NCI-H345 treated with DMSO at 0.1 percent for 48 hours (cell line): ENCODE measurements at regions not wholly inside any gene's neighbourhood (a gene's known extent, or its start where the extent isn't known, plus 50 kb on each side); places are given as distances from the start of the nearest gene placed in this dataset.

ENCODE experiments used
- DNase-seq: peaks from one replicate; lab custom pipeline; 2025; ENCODE audit not compliant: unreplicated experiment; lab: John Stamatoyannopoulos, UW

GRCh38 chr13:24043590-24044350, 116.8 kb upstream of the SPATA13 start:
- DNase-seq, result no peak

- DNase-seq, result no peak
Observed at GRCh38 chr13:24045597-24045996, 114.9 kb upstream of the SPATA13 start.

DNA sequence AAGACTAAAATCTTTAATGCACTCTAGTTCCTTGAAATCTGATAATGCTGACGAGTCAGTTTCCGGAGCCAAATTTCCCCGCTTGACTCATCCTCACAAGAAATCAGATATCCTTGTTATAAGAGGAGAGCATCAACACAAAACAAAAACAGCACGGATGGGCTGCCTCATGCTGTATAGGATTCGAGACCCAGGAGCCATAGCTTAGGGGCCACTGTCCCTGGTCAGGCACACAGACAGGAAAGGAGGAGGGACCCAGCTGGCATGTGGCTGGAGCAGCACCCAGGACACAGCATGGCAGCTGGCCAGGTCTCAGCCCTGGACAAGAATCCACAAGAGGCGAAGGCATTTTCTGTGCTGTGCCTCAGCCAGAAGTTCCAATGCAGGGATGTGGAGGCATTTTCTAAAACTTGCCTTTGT, 110.2 kb upstream of the SPATA13 start:
- no peak for DNase-seq

DNA sequence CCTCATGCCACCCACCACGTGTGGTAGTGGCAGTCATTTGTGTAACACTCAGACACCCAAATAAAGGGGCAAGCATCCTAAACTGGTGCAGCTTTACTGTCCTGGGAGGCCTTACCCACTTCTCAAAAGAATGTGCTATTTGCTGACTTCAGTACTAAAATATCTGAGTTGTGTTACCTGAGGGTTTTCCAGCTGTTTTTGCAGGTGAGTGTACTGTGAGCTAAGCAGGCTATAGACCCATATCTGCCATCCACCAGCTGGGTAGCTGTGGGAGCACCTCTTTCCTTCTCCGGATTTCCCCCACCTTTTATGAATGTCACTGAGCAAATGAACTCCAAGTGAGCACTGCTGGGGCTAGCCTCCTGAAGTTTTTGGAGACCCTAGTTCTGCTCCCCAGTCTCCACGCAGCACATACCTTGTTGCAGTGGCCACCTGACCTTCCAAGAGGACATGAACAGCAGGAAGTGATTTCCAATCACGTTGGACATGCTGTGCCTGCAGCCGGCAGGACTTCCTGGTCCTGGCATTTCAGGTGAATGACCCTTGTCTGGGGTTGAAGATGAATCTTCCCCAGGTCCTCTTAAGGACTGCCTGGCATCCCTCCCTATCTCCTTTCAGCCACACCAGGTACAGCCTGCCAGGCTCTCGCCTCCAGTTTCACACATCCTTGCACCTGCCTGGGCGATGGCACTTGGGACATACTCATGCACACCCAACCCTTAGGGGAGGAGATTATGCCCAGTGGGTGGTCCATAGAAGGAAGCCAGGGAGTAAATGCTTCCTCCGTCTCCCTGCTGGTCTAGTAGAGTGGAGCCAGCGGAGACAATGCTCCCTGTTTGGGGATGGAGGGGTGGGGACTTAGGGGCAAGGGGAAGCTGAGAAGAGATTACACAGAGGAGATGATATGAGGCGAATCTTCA, 109.5 kb upstream of the SPATA13 start:
- DNase-seq, result no peak

DNA sequence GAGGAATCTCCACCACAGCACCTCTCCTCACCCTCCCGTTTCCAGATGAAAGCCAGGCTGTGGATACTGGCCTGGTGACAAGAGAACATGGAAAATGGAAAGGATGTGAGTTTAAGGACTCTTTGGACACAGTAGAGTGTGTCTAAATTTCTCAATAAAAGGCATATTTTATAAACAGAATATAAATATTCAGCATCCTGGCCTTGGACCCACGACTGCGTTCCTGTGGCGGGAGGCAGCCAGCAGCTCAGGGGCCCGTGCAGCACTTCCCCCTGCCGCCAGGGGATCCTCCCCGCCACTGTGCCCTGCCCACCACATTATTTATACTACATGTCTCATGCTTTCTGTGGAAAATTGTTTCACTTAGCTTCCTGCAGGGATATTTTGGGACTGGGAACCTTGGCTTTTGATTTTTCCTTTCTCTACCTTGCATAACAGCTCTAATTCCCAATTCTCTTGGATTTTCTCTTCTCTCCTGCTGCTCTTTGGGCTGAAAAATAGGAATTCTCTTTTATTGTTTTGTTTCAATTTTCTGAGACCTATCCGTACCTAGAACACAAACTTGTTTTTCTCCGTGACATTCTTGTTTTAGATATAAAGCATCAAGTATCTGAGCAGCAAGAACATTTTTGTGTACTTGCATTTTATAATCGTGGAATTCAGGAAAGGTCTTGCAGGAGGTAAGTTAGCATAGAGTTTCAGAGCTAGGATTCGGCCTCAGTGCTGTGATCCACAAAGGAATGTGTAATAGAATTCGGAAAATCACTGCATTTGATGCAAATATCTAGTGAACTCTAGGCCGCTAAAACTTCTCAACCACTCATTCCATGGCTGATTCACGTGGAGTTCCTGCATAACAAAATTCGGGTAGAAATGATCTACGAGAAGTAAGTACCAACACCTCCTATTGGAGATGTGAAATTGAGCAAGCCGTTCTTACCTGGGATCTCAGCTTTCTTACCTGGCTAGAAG, 107.7 kb upstream of the SPATA13 start:
- DNase-seq, result no peak

GRCh38 chr13:24053519-24054251, 106.8 kb upstream of the SPATA13 start:
- DNase-seq, result peak; percentile 53

- DNase-seq, result no peak
Observed at GRCh38 chr13:24056616-24057137, 103.8 kb upstream of the SPATA13 start.

- DNase-seq, result no peak
Observed at GRCh38 chr13:24060993-24061392, 99.5 kb upstream of the SPATA13 start.

DNA sequence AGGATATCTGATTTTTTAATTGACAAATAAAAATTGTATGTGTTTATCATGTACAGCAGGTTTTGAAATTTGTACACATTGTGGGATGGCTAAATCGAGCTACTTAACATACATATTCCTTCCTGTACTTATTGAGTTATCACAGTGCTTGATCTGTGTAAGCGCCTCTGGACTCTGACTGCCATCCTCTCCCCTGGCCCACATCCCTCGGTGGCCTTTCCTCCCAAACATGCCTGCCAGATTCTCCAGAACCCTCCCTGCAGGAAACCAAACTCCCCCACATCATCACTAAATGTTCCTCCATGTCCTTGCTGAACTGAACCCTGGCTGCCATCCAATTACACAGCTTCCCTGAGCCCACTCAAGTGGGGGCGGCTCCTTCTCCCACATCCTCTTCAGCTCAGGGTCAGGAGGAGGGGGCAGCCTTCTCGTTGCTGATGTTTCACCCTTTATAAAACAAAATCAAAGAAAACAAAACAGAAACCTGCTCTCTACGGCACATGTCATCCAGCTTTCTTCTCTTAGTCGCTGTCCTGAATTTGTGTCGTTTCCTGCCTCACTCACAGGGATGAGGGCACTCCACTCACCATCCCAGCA, 97.1 kb upstream of the SPATA13 start:
- DNase-seq, result peak; percentile 28

DNA sequence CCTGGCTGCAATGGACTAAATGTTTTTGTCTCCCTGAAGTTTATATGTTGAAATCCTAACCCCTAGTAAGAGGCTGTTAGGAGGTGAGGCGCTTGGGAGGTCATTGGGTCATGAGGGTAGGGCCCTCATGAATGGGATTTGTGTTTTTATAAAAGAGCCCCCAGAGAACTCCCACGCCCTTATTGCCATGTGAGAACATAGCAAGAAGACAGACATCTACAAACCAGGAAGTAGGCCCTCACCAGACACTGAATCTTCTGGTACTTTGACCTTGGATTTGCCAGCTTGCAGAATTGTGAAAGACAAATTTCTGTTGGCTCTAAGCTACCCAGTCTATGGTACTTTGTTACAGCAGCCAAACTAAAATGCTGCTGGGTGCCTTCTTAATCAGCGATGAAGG, 96.1 kb upstream of the SPATA13 start:
- no peak for DNase-seq

- DNase-seq, result no peak
Observed at GRCh38 chr13:24065176-24065575, 95.3 kb upstream of the SPATA13 start.

- no peak for DNase-seq
Observed at GRCh38 chr13:24066405-24067295, 93.9 kb upstream of the SPATA13 start.

DNA sequence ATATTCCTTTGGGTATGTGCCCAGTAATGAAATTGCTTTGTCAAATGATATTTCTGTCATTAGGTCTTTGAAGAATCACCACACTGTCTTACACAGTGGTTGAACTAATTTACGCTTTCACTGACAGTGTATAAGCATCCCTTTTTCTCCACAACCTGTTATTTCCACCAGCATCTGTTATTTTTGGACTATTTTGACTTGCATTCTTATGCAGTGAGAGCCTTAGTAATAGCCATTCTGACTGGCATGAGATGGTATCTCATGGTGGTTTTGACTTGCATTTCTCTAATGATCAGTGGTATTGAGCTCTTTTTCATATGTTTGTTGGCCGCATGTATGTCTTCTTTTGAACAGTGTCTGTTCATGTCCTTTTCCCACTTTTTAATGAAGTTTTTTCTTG, 92.0 kb upstream of the SPATA13 start:
- DNase-seq, result no peak

- no peak for DNase-seq
Observed at GRCh38 chr13:24071016-24071415, 89.5 kb upstream of the SPATA13 start.

DNA sequence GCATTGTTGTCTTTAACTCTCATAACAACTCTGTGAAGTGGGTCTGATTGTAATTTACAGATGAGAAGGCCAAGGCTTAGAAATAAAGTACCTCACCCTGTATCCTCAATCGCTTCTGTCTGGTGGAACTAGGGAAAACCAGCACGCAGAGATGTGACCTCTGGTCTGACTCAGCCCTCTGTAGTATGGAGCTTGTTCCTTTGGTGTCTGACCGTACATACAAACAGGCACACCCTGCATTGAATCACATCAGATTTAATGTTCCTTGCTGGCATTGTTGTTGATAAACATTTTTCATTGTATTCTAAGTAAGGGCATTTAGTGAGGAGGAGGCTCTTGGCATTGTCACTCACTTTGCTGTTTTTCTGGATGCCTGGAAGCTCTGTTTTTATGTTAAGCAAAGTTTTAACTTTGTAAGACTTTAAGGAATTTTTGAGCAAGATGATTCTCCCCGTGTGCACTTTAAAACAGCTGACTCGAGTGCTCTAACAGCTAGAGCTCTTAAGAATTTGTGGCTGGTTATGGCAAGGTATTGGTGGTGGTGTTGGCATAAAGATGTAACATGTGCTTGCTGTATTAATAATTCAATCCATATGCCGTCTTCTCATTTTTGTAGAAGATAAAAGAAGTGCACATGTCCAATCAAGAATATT, 89.0 kb upstream of the SPATA13 start:
- DNase-seq, result no peak

DNA sequence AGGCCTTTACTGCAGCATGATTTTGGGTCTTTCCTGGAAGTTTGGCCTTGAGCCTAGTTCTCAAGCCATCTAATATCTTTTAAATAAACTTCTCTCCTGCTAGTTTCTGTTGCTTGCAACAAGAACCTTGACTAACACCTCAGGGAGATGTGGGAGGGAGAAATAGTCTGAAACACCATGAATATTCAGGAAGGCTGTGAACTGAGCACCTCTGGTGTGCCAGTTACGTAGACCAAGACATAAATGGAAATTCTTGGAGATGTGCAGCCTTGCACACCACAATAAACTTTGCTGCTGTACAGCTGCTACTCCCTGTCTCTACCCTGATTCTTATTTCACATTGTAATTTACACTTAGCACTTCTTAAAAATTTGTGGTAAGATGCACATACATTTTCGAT, 86.9 kb upstream of the SPATA13 start:
- DNase-seq, result no peak

DNA sequence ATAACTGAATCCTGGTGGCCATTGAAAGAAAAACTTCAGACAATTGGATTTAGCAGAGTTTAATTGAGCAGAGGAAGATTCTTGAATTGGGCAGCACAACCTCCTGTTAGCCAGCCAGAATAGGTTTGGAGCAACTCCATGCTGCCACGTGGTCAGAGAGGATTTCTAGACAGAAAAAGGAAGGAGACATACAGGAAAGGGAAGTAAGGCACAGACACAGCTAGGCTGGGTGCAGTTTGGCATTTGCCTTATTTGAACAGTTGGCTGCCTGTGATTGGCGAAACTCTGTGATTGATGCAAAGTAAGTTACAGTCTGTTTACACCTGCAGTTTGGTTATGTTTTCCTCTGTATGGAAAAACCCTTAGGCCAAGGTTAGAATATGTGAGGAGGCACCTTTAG, 85.8 kb upstream of the SPATA13 start:
- no peak for DNase-seq
